Right ventricle myocardium superior (tissue), 1 donor: ENCODE measurements at regions not wholly inside any gene's neighbourhood (a gene's known extent, or its start where the extent isn't known, plus 50 kb on each side); places are given as distances from the start of the nearest gene placed in this dataset.
A peak's percentile ranks its signal among the peaks of the same experiment; 100 is the strongest.

ENCODE experiments used
- ATAC-seq: fragments of 200-7000 bp; cut with Tn5 transposase; one replicate; pipeline ENCODE4 v1.9.1; 2020; ENCODE audit warnings: mild to moderate bottlenecking; ENCODE audit not compliant: poor library complexity
- DNase-seq: peaks from one replicate; pipeline ENCODE4 v3.0.0-alpha.2; 2020
- intact Hi-C: fragments of 100-400 bp; cut with DNase I; formaldehyde crosslinking; loops from one replicate; pipeline ENCODE4 v1.11.2; 2022
- donor health status: DM: no; HTN: yes; CAD: no; lungs with severe emphysema.

- intact Hi-C loops = no loop called here
- DNase-seq (no peak), ATAC-seq (no peak)
Measured at GRCh38 chr20:40766790-40767614, 78.0 kb upstream of the MAFB start.

DNA sequence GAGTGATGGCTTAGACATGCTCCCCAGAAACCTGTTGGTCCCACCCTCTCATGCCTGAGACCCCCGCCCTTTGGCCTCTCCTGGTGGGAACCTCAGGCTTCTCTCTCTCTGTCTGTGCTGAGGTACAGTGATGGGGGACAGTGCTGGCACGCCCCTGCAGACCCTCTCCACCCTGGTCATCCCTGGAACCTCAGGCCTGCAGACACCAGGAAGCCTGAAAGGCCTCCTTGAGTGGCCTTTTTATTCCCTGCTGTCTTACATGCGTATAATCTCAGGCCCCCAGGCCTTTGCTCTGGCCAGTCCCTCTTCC, 78.5 kb upstream of the MAFB start:
- intact Hi-C loops = no loop called here
- ATAC-seq = no peak
- no peak for DNase-seq

GRCh38 chr20:40768105-40768504, 79.1 kb upstream of the MAFB start:
- intact Hi-C loops = no loop called here

DNA sequence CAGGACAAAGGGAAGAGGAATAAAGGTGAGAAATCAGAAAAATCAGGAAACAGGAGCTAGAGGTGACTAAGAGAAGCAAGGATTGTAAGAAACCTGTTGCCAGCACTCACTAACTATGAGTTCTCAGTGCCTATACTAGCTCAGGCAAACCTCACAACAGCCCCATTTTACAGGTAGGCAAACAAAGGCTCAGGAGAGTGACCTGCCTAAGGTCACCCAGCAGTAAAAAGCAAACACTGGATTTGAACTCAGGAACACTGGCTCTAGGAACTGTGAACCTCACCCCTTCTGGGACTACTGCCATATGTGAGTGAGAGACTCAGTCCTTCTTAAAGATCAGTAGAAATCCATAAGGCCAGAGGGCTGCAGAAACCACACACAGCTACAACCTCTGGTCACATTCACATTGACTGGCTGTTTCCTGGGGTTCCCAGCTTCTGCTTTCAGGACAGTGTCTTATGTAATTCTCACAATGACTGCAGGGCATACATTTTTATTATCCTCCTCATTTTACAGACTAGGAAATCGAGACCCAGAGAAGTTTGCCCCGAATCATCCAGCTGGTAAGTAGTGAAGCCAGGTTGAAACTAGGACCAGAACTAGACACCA, 80.7 kb upstream of the MAFB start:
- DNase-seq (no peak), ATAC-seq (peak; percentile 58)
- intact Hi-C loops = no loop called here

More at GRCh38 chr20:40768105-40768504, 79.1 kb upstream of the MAFB start:
- ATAC-seq (no peak), DNase-seq (no peak)

- intact Hi-C loops = no loop called here
- ATAC-seq = peak; percentile 73
- DNase-seq = peak; percentile 55
Measured at GRCh38 chr20:40770564-40771307, 81.7 kb upstream of the MAFB start.

DNA sequence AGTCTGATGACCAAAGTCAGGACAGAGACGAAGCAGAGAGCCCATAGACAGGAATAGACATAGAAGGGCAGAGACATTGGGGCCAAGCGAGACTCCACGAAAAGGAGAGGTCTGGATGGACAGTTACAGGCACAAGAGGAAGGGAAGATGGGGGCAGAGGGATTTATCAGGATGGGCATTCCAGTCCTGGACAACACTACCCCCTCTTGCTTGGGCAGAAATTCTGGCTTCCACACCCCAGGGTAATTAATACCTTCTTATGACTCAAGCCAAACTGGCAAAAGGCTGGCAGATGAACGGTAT, 82.2 kb upstream of the MAFB start:
- ATAC-seq (no peak), DNase-seq (no peak)
- intact Hi-C loops = no loop called here

- intact Hi-C loops = no loop called here
- ATAC-seq (no peak), DNase-seq (no peak)
Measured at GRCh38 chr20:40771848-40772511, 82.9 kb upstream of the MAFB start.

GRCh38 chr20:40773376-40773775, 84.3 kb upstream of the MAFB start:
- no peak for DNase-seq
- no peak for ATAC-seq
- intact Hi-C loops = no loop called here

- DNase-seq (no peak), ATAC-seq (no peak)
- intact Hi-C loops = no loop called here
Measured at GRCh38 chr20:40774252-40774651, 85.2 kb upstream of the MAFB start.

DNA sequence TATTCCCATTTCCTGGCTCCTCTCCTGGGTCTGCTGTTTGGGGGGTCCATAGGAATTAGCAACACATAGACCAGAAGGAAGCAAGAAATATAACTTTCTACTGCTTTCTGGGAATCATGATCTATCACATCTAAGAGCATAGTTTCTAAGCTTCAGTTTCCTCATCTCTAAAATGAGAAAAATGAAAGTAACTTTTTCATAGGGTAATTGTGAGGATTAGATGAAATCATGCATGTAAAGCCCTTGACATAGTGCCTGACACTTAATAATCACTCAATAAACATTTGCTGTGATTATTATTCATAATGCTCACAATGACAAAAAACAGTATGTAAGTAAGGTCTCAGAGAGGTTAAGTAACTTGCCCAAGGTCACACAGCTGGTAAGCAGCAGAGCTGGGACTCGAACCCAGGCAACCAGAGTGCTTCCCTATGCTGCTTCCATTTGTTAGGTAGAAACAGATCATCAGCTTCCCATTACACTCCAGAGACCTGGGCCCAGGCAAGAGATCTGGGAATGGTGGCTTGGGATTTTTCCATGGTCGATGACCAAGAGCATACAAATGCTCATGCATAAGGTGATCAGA, 86.6 kb upstream of the MAFB start:
- DNase-seq = no peak
- no peak for ATAC-seq
- intact Hi-C loops = no loop called here

- ATAC-seq = peak; percentile 22
- intact Hi-C loops = no loop called here
- DNase-seq = peak; percentile 49
Measured at GRCh38 chr20:40776466-40777457, 87.7 kb upstream of the MAFB start.

DNA sequence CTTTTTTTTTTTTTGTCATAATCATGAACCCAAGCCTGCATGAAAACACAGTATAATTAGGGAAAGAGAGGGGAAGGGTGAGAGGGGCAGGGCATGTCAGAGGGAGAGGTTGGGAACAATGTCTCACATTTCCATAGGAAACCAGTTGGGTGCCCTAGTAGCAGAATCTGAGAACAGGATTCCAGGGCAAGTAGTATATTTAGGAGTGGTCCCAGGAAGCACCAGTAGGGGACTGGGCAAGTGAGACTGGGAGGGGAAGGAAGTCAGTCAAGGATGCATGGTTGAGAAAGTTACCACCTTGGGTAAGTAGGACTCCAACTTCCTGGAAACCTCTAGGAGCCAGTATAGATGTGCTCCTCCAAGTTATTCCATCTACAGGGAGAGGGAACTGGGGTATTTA, 88.6 kb upstream of the MAFB start:
- intact Hi-C loops = no loop called here
- no peak for ATAC-seq
- DNase-seq = no peak

DNA sequence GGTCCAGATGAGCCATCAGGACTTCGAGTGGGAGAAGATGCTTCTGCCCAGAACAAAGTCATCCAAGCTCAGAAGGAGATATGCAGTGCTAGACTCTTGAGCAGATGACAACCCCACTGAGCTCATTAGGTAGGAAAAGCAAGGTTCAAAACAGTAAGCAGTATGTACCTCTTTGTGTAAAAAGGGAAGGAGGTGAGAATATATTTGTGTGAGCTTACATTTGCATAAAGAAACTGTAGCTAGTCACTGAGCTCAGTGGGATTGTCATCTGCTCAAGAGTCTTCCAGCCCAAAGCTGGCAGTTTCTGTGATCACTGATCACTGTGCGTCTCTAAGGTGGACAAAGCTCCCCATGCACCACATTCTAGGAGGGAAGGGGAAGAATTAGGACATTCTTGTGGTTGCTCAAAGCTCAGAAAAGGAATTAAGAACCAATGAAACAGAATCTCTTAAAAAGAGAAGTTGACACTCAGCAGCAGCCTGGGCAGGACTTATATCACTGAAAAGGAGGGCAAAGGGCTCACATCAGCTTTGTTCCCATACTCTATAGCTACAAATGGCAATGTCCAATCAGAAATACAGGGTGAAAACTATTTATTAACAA, 90.0 kb upstream of the MAFB start:
- ATAC-seq = no peak
- DNase-seq = no peak
- intact Hi-C loops = no loop called here

GRCh38 chr20:40781327-40782042, 92.4 kb upstream of the MAFB start:
- intact Hi-C loops = no loop called here
- DNase-seq (no peak), ATAC-seq (no peak)

DNA sequence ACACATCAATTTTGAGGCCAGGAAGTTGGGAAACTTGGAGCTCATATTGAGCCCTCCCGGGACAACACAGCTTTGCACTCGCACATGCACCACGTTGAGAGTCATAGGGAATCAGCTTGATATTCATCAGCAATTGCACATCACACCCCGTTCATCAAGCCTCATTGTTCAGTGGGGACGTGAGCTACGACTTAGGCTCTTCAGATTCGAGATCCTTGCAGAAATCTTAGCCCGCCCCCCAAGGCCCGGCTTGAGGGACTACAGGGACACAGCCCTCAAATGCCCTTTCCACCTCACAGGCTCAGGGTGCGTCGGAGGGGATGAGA, 93.0 kb upstream of the MAFB start:
- DNase-seq (no peak), ATAC-seq (peak; percentile 25)
- intact Hi-C loops = no loop called here

DNA sequence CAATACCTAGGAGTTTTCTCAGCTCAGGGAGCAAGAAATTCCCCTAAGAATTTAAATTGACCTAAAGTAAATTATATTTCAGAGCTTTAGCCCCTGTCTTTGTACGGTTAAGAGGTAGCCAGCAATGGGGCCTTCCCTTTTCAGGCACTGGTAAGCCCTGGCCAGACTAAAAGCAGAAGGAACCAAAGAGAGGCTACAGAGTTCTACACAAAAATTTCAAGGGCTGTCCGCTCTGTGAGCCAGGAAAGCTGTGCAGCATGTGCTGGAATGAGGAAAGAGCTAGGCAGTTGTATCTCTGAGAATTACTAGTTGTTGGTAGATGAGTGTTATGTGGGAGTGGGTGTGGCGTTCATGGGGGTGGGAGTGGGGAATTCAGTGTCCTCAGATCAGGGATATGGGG, 96.3 kb upstream of the MAFB start:
- no peak for DNase-seq
- ATAC-seq = no peak
- intact Hi-C loops = no loop called here

GRCh38 chr20:40786336-40786735, 97.3 kb upstream of the MAFB start:
- ATAC-seq = no peak
- intact Hi-C loops = no loop called here
- DNase-seq = no peak
